SH-SY5Y (cell line): ENCODE measurements at regions not wholly inside any gene's neighbourhood (a gene's known extent, or its start where the extent isn't known, plus 50 kb on each side); places are given as distances from the start of the nearest gene placed in this dataset.

ENCODE experiments used
- GATA2 ChIP-seq: IDR thresholded peaks from 2 replicates; pipeline ENCODE4 v1.6.1; 2011; ENCODE audit warnings: mild to moderate bottlenecking, low read depth, low read length
- GATA3 ChIP-seq: IDR thresholded peaks from 2 replicates; pipeline ENCODE4 v1.6.1; 2011; ENCODE audit warnings: low read depth, mild to moderate bottlenecking, low read length, moderate library complexity

DNA sequence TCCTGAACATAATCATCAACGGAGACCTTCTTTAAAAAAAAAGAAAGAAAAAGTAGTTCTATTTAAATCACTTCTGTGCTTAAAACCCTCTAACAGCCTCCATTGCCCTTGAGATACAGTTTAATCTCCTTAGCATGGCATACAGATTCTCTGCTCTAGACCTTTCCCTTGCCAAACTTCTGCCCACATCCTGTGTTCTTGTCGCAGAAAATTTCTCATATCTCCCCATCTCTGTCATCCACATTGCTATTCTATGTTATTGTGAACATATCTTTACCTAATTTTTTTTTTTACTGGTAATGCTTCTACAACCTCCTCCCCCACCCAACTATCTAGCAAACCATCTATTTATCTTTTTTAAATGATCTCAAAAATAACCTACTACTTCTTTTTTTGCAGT, 135.7 kb upstream of the PROX1 start:
- peak; percentile 36; the same call in 1 of the 2 replicates for TF ChIP-seq GATA2
- TF ChIP-seq GATA3, result no peak
